GM18507 (cell line): ENCODE measurements at regions not wholly inside any gene's neighbourhood (a gene's known extent, or its start where the extent isn't known, plus 50 kb on each side); places are given as distances from the start of the nearest gene placed in this dataset.
A peak's percentile ranks its signal among the peaks of the same experiment; 100 is the strongest.

ENCODE experiments used
- DNase-seq: peaks from one replicate; pipeline ENCODE4 v3.0.0; 2011; ENCODE audit warnings: low read depth; ENCODE audit not compliant: insufficient read length; ENCODE audit errors: extremely low spot score
- FAIRE-seq: peaks from 2 replicates; lab custom pipeline; 2011; peaks lifted over from hg19 to GRCh38; lab: Jason Lieb, UNC

DNA sequence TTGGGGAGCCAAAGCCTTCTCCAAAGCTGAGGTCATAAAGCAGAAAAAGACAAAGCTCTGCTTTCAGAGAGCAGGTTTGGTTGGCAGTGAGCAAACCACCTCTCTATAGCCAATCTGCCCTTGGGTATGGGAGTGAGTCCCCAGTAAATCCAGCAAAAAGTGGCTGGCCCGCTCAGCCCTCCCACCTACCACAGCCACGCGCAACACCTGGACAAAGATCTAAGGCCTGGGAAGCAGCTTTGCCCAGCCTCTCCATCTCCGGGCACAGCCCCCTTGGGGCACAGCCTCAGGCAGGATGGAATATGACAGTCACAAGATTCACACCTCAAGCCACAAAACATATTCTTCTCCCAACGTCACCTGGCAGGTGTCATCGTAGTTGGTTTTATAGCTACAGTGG lies 211.7 kb upstream of the EEA1 start:
- FAIRE-seq, result no peak

DNA sequence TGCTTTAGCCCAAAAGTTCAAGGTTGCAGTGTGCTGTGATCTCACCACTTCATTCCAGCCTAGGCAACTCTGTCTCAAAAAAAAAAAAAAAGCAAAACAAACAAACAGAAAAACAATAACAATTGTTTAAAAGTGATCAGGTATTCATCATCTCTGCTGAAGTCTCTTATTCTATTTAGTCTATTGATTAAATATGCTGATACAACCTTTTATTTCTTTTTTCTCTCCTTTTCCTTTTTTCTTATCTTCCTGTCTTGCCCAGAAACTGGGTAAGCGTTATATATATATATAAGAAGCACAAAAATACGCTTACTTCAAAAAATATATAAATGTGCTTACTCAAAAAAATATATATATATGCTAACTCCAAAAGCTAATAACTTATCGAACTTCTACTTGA lies 213.8 kb upstream of the EEA1 start:
- no peak for DNase-seq
- FAIRE-seq, result no peak

More for the DNA sequence above, 211.7 kb upstream of the EEA1 start:
- no peak for DNase-seq

DNA sequence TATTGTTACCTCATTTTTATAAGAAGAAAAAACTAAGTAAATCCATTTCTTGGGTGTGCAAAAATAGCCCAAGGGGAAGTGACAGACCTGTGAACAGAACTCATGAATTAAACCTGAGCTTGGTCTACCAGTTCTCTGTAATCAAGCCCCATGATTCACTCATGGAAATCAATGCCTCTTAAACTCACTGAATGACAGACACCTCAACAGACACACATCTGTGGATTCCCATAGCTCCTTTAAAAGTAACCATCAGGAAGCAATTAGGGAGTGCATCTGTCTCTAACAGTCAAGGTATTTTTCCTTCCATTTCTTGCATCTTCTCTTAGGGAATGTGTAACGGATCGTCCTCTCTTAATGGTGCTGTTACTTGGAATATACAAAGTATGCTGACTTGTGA lies 215.0 kb upstream of the EEA1 start:
- DNase-seq (no peak), FAIRE-seq (no peak)

DNA sequence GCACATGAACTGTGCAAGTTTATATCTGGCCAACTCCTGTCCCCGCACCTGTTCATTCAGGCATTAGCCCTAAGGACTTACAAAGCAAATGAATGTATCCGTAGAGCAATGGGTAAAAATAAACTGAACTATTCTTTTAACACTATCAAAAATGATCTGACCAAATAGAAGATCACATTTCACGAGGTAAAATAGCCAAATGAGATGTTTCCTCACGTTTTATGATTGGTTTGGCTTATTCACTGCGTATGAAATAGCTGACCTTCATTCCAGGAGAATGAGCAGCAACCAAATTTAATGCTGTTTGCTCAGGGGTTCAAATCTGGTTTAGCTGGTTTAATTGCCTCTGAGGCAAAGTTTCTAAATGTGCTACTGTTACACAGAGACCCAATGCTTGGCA lies 216.0 kb upstream of the EEA1 start:
- DNase-seq (no peak), FAIRE-seq (no peak)

DNA sequence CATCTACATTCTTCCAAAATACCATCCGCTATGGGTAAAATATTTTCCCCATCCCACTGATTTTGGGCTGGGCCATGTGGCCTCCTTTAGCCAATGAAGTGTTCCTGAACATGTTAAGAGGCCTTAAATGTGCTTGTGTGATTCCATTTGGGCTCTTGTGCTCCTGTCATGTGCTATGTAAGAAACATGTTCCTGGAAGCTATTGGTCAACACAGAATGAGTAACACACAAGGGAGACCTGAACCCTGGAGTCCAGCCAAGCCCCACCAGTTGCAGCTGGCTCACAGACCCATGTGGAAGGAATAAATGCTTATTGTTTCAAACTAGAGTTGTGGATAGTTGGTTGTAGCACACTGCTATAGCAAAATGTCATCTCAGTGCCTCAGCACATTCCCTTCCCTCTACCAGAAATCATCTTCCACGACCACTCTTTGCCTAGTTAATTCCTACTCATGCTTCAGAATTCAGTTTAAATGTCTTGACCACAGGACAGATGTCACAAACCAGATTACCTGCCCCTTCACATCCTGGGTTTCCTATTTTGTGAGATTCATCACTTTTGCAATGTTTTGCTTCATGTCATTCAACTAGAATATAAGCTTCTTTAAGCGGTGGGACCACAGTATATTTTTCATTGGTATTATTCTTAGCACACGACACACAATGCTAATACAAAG lies 217.3 kb upstream of the EEA1 start:
- DNase-seq, result no peak
- FAIRE-seq, result no peak

DNA sequence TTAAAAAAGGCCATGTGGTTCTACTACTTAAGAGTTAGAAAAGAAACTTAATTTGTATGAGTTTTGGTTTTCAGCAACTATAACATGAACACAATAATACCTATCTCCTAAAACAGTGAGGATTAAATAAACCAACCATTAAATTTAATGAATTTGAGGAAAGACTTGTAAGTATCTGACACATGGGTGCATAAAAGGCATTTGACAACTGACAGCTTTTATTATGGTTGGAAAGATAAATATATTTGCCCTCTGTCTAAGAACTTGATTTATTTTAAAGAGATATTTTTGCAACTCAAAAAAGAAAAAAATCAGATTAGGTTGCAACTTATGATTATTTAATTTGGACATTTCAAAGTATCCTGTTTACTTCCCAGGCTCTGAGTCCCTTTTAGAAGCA lies 217.9 kb upstream of the EEA1 start:
- no peak for DNase-seq
- FAIRE-seq, result no peak

DNA sequence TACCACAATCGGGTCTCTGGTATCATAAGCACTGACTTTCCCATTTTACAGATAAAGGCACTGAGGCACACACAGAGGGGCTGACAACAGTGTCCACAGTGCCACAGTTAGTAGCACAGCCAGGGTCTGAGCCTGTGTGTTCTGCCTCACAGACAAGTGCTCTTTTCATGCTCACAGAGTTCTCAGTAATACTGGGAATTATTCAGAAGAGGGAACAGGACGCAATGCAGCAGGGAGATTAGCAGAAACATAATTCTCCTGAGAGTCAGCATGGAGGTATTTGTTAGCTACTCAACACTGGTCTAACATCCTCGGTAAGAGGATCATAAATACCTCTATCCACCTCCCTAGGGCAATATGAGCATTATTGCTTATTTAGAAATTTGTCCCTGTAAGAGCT lies 219.3 kb upstream of the EEA1 start:
- DNase-seq (no peak), FAIRE-seq (no peak)

DNA sequence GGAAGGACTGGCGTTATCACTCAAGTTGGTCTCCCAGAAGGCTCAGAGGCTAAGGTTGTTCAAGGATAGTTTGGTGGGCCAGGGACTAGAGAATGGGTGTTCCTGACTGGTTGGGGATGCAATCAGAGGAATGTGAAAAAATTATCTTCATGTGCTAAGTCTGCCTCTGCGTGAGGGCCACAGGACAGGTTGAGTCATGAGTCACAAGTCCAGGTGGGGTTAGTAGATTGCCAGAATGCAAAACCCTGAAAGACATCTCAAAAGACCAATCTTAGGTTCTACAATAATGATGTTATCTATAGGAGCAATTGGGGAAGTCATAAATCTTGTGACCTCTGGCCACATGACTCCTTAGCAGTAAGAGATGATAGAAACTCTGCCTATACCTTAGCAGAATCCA lies 220.1 kb upstream of the EEA1 start:
- no peak for DNase-seq
- no peak for FAIRE-seq

DNA sequence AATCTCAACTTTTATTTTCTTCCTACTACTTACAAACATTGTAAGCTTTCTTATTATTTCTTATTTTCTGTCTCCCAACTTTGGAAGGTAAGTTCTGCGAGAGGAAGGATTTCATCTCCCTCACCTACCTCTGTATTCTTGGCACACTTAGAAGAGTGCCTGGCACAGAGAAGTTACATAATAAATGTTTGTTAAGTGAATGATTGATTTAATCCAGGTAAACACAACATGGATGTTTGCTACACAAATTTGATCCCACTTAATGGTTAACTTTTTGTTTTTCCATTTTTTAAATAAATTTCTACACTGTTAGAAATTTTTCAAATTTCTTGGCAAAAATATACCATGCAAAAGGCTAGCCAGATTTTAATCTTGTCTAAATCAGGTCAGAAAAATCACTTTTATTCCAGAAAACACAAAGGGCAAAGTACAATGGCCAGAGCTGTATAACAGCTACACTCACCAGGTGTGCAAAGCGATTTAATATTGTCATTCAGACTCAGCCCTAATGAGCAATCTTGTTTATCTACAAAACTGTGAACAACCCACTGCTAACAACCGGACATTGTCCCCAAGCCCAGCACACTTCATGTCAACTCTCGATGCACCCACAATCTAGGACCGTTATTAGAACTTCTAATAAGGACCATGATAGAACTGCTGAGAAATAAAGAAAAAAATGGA lies 222.1 kb upstream of the EEA1 start:
- DNase-seq (no peak), FAIRE-seq (no peak)

DNA sequence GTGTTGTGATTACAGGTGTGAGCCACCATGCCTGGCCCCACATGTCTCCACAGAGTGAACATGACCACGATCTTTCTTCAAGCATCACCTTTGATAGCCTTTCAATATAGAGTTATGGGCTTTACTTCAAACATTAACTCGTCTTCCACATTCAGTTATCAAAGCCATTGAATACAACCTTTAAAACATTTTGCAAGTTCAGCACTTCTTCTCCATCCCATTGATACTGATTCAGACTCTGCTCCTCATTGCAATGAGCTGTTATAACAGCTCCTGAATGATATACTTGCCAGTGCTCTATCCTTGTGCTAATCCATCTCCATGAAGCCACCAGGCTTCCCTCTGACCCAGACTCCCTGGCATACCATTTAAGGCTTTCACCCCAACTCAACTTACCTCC lies 223.5 kb upstream of the EEA1 start:
- DNase-seq, result no peak
- FAIRE-seq, result no peak

DNA sequence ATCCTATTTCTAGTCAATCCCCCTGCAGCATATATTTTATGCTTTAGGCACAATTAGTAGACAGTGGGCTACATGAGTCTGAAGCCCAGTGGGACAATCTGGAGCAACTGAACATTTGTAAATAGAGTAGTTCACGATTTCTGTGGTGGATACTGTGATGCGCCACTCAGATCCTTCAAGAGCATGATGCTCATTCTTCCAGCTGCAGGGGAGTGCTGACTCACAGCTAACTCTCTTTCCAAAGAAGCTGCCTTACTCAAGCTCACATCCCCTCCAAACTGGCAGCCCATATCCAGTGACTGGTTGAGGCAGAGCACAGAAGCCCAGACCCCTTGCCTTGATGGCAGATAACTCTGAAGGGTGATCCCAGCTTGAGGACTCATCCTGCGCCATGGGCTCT lies 224.2 kb upstream of the EEA1 start:
- FAIRE-seq (no peak), DNase-seq (no peak)

DNA sequence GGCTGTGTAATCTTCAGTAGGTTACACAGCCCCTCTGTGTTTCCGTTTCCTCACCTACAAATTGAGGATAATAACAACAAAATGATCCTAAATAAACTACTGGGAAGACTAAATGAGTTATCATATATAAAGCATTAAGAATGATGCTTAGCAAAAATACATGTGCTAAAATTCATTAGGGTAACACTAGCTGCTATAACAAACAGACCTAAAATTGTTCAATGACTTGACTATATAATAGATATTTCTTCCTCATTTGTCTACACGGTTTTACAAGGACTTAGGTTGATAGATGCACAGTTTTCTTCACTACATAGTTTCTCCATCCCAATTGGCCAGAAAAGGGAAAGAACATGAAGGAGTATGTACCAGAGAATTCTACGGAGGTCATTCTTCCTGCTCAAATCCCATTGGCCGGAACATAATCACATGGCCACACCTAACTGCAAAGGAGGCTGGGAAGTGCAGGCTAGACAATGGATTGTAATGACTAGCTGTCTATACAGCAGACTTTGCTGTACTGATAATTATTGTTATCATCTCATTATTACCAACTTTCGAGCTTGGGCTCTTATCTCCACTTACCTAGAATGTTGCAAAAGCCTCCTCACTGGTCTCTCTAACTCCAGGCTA lies 223.5 kb upstream of the NUDT4 start:
- DNase-seq (no peak), FAIRE-seq (no peak)

DNA sequence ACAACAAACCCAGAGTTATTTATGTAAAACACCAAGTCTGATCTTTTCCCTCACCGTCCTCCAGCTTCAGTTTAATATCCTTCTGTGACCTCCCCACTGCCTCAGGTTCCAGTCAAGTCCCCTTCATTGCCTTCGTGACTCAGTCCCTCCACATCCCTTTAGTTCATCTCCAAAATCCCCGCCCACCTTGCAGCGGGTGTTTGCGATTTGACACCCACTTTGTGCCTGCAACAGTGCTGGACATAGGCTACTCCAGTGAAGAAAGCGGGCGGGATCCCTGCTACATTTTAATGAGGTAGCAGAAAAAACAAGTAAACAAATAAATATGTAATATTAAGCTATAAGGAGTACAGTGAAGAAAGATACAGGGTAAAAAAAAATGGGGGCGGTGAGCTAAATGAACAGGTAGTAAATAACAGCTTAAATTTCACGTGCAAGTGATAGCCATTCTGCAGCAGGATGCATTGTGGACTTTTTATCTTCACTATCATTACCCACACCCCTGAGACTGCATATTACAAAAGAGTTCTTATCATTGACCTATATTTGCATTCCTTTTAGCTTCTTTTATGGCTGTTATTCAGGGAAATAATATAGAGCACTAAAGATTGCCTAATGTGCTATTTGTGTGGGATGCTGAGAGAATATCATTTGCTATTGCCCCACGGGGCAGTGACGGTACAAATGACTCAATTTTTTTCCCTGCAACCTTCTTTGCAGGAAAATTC lies 222.8 kb upstream of the NUDT4 start:
- FAIRE-seq (no peak), DNase-seq (no peak)

DNA sequence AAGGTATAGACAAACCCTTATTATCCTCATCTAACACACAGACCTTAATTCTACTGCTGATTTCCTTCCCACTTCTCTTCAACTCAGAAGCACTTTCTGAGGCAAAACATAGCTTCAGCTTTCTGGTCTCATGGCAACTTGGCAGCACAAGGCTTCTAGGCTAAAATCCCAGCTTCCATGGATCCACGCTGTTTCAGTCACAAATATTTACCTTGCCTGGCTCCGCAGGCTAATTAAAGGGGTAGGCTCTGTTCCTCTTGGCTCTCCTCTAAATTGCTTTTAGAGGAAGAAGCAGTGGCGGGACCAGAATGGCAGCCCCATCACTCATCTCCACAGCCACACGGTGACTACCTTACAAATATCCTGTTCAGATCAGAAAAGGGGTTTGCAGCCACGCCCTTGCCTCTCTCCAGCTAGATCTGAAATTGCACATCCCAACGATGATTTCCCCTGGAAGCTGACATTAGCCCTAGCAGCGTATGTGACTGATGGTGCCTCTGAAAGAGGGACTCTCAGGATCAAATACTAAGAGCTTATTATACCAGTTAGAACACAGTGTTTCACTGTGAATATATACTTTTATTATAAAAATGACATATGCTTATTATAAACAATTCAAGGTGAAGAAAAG lies 221.5 kb upstream of the NUDT4 start:
- DNase-seq (no peak), FAIRE-seq (no peak)

DNA sequence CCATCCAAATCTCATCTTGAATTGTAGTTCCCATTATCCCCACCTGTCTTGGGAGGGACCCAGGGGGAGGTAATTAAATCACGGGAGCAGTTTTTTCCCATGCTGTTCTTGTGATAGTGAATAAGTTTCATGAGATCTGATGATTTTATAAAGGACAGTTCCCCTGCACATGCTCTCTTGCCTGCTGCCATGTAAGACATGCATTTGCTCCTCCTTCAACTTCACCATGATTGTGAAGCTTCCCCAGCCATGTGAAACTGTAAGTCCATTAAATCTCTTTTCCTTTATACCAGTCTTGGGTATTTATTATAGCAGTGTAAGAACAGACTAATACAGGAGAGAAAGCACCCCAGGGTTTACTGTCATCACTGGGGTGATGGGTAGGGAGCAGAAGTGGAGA lies 220.4 kb upstream of the NUDT4 start:
- DNase-seq (no peak), FAIRE-seq (no peak)

DNA sequence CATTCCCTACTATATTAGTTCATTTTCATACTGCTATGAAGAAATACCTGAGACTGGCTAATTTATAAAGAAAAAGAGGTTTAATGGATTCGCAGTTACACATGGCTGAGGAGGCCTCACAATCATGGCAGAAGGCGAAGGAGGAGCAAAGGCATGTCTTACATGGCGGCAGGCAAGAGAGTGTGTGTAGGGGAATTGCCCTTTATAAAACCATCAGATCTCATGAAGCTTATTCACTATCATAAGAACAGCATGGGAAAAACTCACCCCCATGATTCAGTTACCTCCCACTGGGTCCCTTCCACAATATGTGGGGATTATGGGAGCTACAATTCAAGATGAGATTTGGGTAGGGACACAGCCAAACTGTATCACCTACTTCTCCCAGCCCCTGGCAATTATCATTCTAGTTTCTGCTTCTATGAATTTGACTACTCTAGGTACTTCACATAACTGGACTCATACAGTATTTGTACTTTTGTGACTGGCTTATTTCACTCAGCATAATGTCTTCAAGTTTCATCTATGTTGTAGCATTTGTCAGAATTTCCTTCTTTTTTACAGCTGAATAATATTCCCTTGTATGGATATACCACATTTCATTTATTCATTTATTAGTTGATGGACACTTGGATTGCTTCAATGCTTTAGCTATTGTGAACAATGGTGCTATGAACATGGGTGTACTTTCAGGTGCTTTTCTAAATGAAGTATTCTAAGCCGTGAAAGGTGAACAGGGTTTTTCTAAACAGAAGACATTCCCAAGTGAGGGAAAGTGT lies 219.5 kb upstream of the NUDT4 start:
- FAIRE-seq (no peak), DNase-seq (no peak)

DNA sequence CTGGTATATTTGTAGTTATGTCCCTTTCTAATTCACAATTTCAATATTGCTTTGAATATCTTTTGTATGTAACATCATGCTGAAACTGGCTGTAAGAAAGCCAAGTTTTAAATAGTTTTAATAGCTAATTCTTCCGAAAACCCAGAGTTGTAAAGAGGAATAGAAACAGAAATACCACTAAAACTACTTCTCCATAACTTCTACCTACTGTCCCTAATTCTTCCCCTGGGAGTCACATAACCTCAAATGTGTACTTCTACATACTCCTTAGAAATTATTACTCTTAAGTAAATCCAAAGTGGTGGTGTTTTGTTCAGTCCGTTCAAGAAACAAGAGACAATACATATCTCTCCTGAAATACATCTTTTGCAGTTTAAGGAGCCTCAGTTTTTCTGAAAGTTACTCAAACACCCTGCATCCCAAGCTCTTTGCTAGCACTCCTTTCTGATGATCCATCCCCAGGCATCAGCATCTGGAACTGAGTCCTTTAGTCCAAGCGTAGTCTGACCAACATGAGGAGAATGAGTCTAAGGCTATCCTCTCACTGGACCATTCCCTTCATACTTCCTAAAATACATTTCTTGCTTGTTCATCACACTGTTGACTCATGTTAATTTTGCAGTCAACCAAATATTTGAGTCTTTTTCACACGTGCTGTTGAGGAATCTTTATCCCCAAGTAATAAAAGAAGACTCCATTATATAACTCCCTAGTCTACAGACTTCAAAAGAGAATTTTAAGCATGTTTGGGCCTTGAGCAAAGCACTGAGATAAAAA lies 214.3 kb upstream of the NUDT4 start:
- FAIRE-seq (peak; percentile 80), DNase-seq (no peak)

DNA sequence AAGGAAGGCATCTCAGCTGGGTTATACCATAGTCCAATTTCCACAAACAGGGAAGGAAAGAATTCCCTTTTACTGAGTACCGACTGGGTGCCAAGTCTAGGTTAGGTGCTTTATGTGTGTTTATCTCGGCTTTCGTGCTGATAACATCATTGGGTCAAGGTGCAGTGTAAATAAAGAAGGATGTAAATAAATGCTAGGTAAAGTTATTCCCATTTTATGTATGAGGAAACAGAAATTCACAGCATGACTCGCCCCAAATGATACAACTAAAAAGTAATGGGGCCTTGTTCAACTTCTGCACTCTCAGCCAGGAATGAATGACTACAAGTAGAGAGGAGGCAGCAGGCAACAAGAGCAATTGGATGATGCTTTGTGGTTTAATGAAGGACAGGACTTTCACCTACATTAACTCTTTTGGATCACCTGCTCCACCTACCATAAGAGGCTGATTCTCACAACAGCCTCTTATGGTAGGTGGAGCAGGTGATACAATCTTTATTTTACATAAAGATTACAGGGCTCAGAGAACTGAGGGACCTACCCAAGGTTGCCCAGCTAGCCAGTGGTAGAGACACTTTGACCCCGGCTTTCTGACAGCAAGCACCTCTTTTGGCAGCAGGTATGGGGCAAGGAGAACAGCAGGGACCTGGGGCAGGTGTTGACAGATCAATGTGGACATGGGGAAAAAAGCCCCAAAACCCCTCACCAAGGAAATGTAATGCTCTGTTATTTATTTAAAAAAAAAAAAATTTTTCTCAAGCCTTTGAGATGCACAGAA lies 213.4 kb upstream of the NUDT4 start:
- DNase-seq, result no peak
- FAIRE-seq, result peak; percentile 18
